Osteoblast (primary cell): ENCODE measurements at regions not wholly inside any gene's neighbourhood (a gene's known extent, or its start where the extent isn't known, plus 50 kb on each side); places are given as distances from the start of the nearest gene placed in this dataset.

Experiments used
- DNase-seq: peaks from one replicate; pipeline ENCODE4 v3.0.0; 2011; ENCODE audit warnings: low spot score, mixed read lengths; ENCODE audit not compliant: insufficient read length; ENCODE audit errors: missing footprints
- H2AFZ ChIP-seq: 2 replicates; pipeline ENCODE4 v1.6.0; 2011; ENCODE audit warnings: mild to moderate bottlenecking, low read length
- H3K27ac ChIP-seq: 2 replicates; pipeline ENCODE4 v1.5.1; 2011; ENCODE audit warnings: mild to moderate bottlenecking, low read depth, low read length, moderate library complexity
- H3K27me3 ChIP-seq: 2 replicates; pipeline ENCODE4 v1.6.0; 2012; ENCODE audit warnings: mild to moderate bottlenecking, control low read depth, inconsistent platforms, low read length, moderate library complexity; ENCODE audit not compliant: insufficient read depth
- H3K36me3 ChIP-seq: 2 replicates; pipeline ENCODE4 v1.5.1; 2011; ENCODE audit warnings: mild to moderate bottlenecking, low read length, control low read depth, moderate library complexity; ENCODE audit not compliant: insufficient read depth
- H3K4me1 ChIP-seq: 2 replicates; pipeline ENCODE4 v1.5.1; 2011; ENCODE audit warnings: mild to moderate bottlenecking, low read length, control low read depth, moderate library complexity; ENCODE audit not compliant: insufficient read depth
- H3K4me2 ChIP-seq: 2 replicates; pipeline ENCODE4 v1.6.0; 2011; ENCODE audit warnings: mild to moderate bottlenecking, low read length; ENCODE audit not compliant: insufficient read depth
- H3K4me3 ChIP-seq: fragments of 200-600 bp; sonication (generic); 3 replicates; pipeline ENCODE4 v1.5.1; 2012; ENCODE audit warnings: mild to moderate bottlenecking, low read length, inconsistent platforms; ENCODE audit not compliant: insufficient read depth
- H3K79me2 ChIP-seq: 2 replicates; pipeline ENCODE4 v1.6.0; 2012; ENCODE audit warnings: mild to moderate bottlenecking, low read length, control low read depth, inconsistent platforms; ENCODE audit not compliant: insufficient read depth
- H3K9me3 ChIP-seq: 2 replicates; pipeline ENCODE4 v1.5.1; 2011; ENCODE audit warnings: low read depth, low read length, control low read depth
- H4K20me1 ChIP-seq: 2 replicates; pipeline ENCODE4 v1.6.0; 2012; ENCODE audit warnings: mild to moderate bottlenecking, low read length, control low read depth; ENCODE audit not compliant: insufficient read depth
- TF ChIP-seq, protein P1 (sequence below): IDR thresholded peaks from 2 replicates; pipeline ENCODE4 v1.5.1; 2011; ENCODE audit warnings: mild to moderate bottlenecking, low read depth, low read length, moderate library complexity; ENCODE audit errors: extremely low read depth

DNA sequence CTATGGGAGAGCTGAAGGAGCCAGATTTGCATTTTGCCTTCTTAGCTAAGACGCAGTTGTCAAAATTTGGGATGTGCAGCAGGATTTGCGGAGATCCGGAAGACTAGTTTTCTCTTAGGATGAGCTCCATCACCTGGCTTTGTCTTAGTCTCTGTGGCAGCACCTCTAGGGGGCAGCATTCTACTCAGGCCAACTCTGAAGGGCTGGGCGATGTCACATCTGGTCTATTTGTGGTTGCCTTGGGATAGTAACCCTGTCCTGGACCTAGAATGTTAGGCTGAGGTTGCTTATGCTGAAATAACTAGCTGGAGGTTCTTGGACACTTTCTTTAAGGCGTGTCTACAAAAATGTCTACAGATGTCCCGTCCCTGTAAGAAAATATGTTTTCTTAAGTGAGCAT lies 116.2 kb downstream of the FAT3 start:
- no peak overlapping the region for H3K27ac ChIP-seq
- no peak overlapping the region for H2AFZ ChIP-seq
- H3K4me3 ChIP-seq, result no peak overlapping the region
- no peaks in the 10 kb centered on the region for H3K9me3 ChIP-seq
- peaks cover 5% of the 10 kb centered on the region for H3K27me3 ChIP-seq
- H4K20me1 ChIP-seq, result no peaks in the 10 kb centered on the region
- TF ChIP-seq, protein P1, sequence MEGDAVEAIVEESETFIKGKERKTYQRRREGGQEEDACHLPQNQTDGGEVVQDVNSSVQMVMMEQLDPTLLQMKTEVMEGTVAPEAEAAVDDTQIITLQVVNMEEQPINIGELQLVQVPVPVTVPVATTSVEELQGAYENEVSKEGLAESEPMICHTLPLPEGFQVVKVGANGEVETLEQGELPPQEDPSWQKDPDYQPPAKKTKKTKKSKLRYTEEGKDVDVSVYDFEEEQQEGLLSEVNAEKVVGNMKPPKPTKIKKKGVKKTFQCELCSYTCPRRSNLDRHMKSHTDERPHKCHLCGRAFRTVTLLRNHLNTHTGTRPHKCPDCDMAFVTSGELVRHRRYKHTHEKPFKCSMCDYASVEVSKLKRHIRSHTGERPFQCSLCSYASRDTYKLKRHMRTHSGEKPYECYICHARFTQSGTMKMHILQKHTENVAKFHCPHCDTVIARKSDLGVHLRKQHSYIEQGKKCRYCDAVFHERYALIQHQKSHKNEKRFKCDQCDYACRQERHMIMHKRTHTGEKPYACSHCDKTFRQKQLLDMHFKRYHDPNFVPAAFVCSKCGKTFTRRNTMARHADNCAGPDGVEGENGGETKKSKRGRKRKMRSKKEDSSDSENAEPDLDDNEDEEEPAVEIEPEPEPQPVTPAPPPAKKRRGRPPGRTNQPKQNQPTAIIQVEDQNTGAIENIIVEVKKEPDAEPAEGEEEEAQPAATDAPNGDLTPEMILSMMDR, result peak; percentile 69
- no peak overlapping the region for H3K4me2 ChIP-seq
- H3K79me2 ChIP-seq, result no peaks in the 10 kb centered on the region
- no peak for DNase-seq
- H3K4me1 ChIP-seq, result no peaks in the 10 kb centered on the region
- H3K36me3 ChIP-seq, result no peaks in the 10 kb centered on the region

DNA sequence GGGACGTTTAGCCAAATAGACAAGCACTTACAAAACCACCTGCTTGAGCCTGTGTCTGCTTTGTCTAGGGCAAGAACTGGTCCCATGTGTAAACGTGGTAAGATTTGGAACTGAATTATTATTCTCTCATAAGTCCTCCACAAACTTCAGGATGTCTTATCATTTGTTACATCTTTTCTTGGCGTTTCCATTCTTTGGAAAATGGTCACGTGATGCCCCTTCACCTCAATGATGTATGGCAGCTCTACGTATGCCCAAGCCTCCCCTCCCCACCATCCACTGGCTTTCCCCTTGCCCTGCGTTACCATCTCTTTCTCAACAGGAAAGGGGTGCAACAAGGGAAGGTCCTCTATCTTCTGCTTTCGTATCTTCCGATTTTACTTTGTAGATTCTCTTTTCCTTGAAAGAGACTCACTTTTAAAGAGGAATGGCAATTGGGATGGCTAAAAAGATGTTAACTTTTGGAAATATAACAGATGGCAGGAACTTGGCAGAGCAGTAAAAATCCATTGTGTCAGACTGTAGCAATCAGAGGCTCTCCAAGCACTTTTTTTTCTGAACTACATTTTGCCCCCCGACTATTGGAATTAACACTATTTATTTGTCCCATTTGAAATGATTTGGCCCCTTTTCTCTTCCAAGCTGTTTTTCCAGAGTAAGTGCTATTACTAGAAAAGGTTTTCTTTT lies 117.6 kb downstream of the FAT3 start:
- Histone ChIP-seq H4K20me1 (no peaks in the 10 kb centered on the region), H3K4me3 (no peak overlapping the region), H3K36me3 (no peaks in the 10 kb centered on the region), H2AFZ (no peak overlapping the region), H3K4me2 (no peak overlapping the region), H3K4me1 (no peaks in the 10 kb centered on the region), H3K27ac (no peak overlapping the region), H3K79me2 (no peaks in the 10 kb centered on the region), H3K9me3 (no peaks in the 10 kb centered on the region), H3K27me3 (peaks cover 8% of the 10 kb centered on the region)
- no peak for DNase-seq
- TF ChIP-seq, protein P1, result no peak

DNA sequence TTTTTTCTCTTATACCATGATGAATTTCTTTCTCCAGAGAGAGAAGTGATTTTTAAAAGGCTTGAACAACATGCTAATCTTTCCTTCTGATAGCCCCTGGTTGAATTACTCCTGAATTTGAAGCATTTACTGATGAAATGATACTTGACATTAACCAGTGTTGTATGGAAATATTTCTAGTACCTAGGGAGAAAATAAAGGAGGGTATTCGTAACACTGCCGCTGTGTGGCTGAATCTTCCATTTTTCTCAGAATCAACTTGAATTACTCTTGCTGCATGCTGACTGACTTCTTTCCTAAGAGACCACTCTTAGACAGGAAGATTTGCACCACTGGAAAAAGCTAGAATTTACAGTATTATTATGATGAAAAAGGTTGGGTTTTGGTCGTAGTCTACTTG lies 118.3 kb downstream of the FAT3 start:
- Histone ChIP-seq H3K36me3 (no peaks in the 10 kb centered on the region), H3K4me1 (no peaks in the 10 kb centered on the region), H3K79me2 (no peaks in the 10 kb centered on the region), H2AFZ (no peak overlapping the region), H3K4me3 (no peak overlapping the region), H3K27me3 (peaks cover 8% of the 10 kb centered on the region), H3K9me3 (no peaks in the 10 kb centered on the region), H3K27ac (no peak overlapping the region), H4K20me1 (no peaks in the 10 kb centered on the region), H3K4me2 (no peak overlapping the region)
- no peak for DNase-seq
- TF ChIP-seq, protein P1, result no peak

DNA sequence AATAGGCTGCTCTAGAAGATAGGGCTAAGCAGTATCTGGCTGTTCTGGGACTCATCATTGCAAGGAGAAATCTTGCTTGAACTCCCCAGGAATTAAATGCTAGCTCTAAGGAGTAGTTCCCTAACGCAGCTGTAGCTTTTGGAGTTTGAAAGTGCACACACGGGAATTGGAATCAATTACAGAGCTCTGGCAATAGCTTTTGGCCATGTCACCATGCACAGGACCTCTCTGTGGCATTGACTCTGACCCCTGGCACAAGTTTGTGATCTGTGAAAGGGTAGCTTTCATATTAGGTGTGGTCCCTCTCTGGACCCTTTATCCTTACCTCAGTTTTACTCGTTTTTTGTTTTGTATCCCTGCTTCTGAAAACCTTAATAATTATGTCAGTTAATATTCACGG lies 121.6 kb downstream of the FAT3 start:
- H3K4me1 ChIP-seq, result no peaks in the 10 kb centered on the region
- H3K79me2 ChIP-seq, result no peaks in the 10 kb centered on the region
- DNase-seq, result no peak
- TF ChIP-seq, protein P1, result no peak
- H4K20me1 ChIP-seq, result no peaks in the 10 kb centered on the region
- H3K9me3 ChIP-seq, result no peaks in the 10 kb centered on the region
- H3K27me3 ChIP-seq, result peaks cover 6% of the 10 kb centered on the region
- H2AFZ ChIP-seq, result no peak overlapping the region
- no peak overlapping the region for H3K27ac ChIP-seq
- H3K36me3 ChIP-seq, result no peaks in the 10 kb centered on the region
- no peak overlapping the region for H3K4me3 ChIP-seq
- no peak overlapping the region for H3K4me2 ChIP-seq
